OCI-LY7 (cell line): ENCODE measurements at regions not wholly inside any gene's neighbourhood (a gene's known extent, or its start where the extent isn't known, plus 50 kb on each side); places are given as distances from the start of the nearest gene placed in this dataset.

Experiments used
- BruUV-seq: library from RNA; stranded (reverse); fragments of 400-500 nt; replicated peaks from 2 replicates; lab custom pipeline; 2021; lab: Mats Ljungman, UMichigan
- CTCF ChIA-PET: fragments of 300-600 bp; sonication (Branson Sonifier 250); formaldehyde crosslinking; loops from one replicate; lab custom pipeline; 2022; ENCODE audit warnings: antibody characterized with exemption; ENCODE audit not compliant: unreplicated experiment; lab: Charles Lee
- POLR2A ChIA-PET: fragments of 300-600 bp; sonication (Branson Sonifier 250); formaldehyde crosslinking; loops from one replicate; lab custom pipeline; 2022; ENCODE audit warnings: antibody characterized with exemption; lab: Charles Lee
- DNase-seq: peaks from one replicate; pipeline ENCODE4 v3.0.0-alpha.2; 2015; ENCODE audit warnings: low spot score
- H2AFZ ChIP-seq: fragments of 200-600 bp; sonication (generic), shearing (Covaris generic); 2 replicates; pipeline ENCODE4 v1.6.1; 2014; ENCODE audit warnings: mild to moderate bottlenecking, antibody characterized with exemption, low read length, moderate library complexity
- H3K27ac ChIP-seq: fragments of 200-600 bp; sonication (generic); 2 replicates; pipeline ENCODE4 v1.5.1; 2014; ENCODE audit warnings: mixed run types, low read depth, mild to moderate bottlenecking, moderate library complexity, low read length, inconsistent platforms; ENCODE audit not compliant: poor library complexity, severe bottlenecking
- H3K36me3 ChIP-seq: fragments of 200-600 bp; sonication (generic); 2 replicates; pipeline ENCODE4 v1.6.1; 2014; ENCODE audit warnings: mild to moderate bottlenecking, antibody characterized with exemption, low read length, moderate library complexity, mixed read lengths; ENCODE audit not compliant: insufficient read depth
- H3K4me1 ChIP-seq: fragments of 200-600 bp; sonication (generic); 2 replicates; pipeline ENCODE4 v1.5.1; 2014; ENCODE audit warnings: mild to moderate bottlenecking, low read length; ENCODE audit not compliant: insufficient read depth, poor library complexity, severe bottlenecking
- H3K4me2 ChIP-seq: fragments of 200-600 bp; sonication (generic); 2 replicates; pipeline ENCODE4 v1.6.1; 2014; ENCODE audit warnings: mild to moderate bottlenecking, low read length
- H3K4me3 ChIP-seq: fragments of 200-600 bp; sonication (generic); 2 replicates; pipeline ENCODE4 v1.5.1; 2014; ENCODE audit warnings: mild to moderate bottlenecking, low read depth, low read length; ENCODE audit not compliant: poor library complexity, severe bottlenecking
- H3K79me2 ChIP-seq: fragments of 200-600 bp; sonication (generic); 2 replicates; pipeline ENCODE4 v1.6.1; 2016; ENCODE audit warnings: low read depth, mild to moderate bottlenecking, low read length, moderate library complexity, mixed read lengths; ENCODE audit not compliant: insufficient read depth
- H3K9me2 ChIP-seq: fragments of 200-600 bp; sonication (generic); 2 replicates; pipeline ENCODE4 v1.6.1; 2016; ENCODE audit warnings: mild to moderate bottlenecking, low read length, mixed read lengths; ENCODE audit not compliant: insufficient read depth
- H3K9me3 ChIP-seq: fragments of 200-600 bp; sonication (generic); 2 replicates; pipeline ENCODE4 v1.6.1; 2014; ENCODE audit warnings: mild to moderate bottlenecking, mixed run types, low read length, mixed read lengths
- H4K20me1 ChIP-seq: fragments of 200-600 bp; sonication (generic); 2 replicates; pipeline ENCODE4 v1.6.1; 2014; ENCODE audit warnings: mild to moderate bottlenecking, antibody characterized with exemption, low read length, moderate library complexity, mixed read lengths; ENCODE audit not compliant: insufficient read depth
- CTCF ChIP-seq: fragments of 200-600 bp; sonication (generic); conservative IDR thresholded peaks from 2 replicates; pipeline ENCODE4 v1.5.1; 2014; ENCODE audit warnings: mild to moderate bottlenecking, antibody characterized with exemption, low read length, moderate library complexity, mixed read lengths
- EZH2phosphoT487 ChIP-seq: fragments of 200-600 bp; sonication (generic); IDR thresholded peaks from 2 replicates; pipeline ENCODE4 v1.6.1; 2018; ENCODE audit warnings: low read depth, borderline replicate concordance, mild to moderate bottlenecking, mixed run types, antibody characterized with exemption, low read length, moderate library complexity, mixed read lengths
- intact Hi-C: fragments of 100-400 bp; cut with micrococcal nuclease; formaldehyde crosslinking; loops from one replicate; pipeline ENCODE4 v1.10.0; 2022; ENCODE audit not compliant: unreplicated experiment

- H3K9me2 ChIP-seq = no peaks in the 10 kb centered on the region
These were observed 160.8 kb upstream of the C1orf174 start for GRCh38 chr1:4060850-4061249.

GRCh38 chr1:4061521-4062031 is 161.5 kb upstream of the C1orf174 start:
- no peaks in the 10 kb centered on the region for H4K20me1 ChIP-seq
- no peaks in the 10 kb centered on the region for H3K9me3 ChIP-seq
- no TSS peak for BruUV-seq
- no peak overlapping the region for H3K4me3 ChIP-seq
- H3K4me1 ChIP-seq = peaks cover 13% of the 10 kb centered on the region
- no peaks in the 10 kb centered on the region for H3K9me2 ChIP-seq
- H3K36me3 ChIP-seq = no peaks in the 10 kb centered on the region
- no peak overlapping the region for H3K4me2 ChIP-seq
- no peak overlapping the region for H2AFZ ChIP-seq
- no peak overlapping the region for H3K27ac ChIP-seq
- POLR2A ChIA-PET = no interaction called here
- DNase-seq = no peak
- no peaks in the 10 kb centered on the region for H3K79me2 ChIP-seq
- TF ChIP-seq CTCF (no peak), EZH2phosphoT487 (no peak)
- intact Hi-C loops = no loop called here
- CTCF ChIA-PET = no interaction called here

More at GRCh38 chr1:4060850-4061249, 160.8 kb upstream of the C1orf174 start:
- no peak for DNase-seq
- H3K27ac ChIP-seq = no peak overlapping the region
- CTCF ChIA-PET = no interaction called here
- no peaks in the 10 kb centered on the region for H3K9me3 ChIP-seq
- H3K4me2 ChIP-seq = no peak overlapping the region
- POLR2A ChIA-PET = no interaction called here
- BruUV-seq = no TSS peak
- no peaks in the 10 kb centered on the region for H3K36me3 ChIP-seq
- no peak overlapping the region for H3K4me3 ChIP-seq
- no peak overlapping the region for H2AFZ ChIP-seq
- peaks cover 13% of the 10 kb centered on the region for H3K4me1 ChIP-seq
- no peaks in the 10 kb centered on the region for H4K20me1 ChIP-seq
- intact Hi-C loops = no loop called here
- TF ChIP-seq EZH2phosphoT487 (no peak), CTCF (no peak)
- no peaks in the 10 kb centered on the region for H3K79me2 ChIP-seq

- ChIA-PET POLR2A (no interaction called here), CTCF (no interaction called here)
- no peak overlapping the region for H2AFZ ChIP-seq
- H3K4me3 ChIP-seq = no peak overlapping the region
- BruUV-seq = no TSS peak
- H3K9me2 ChIP-seq = no peaks in the 10 kb centered on the region
- H3K79me2 ChIP-seq = no peaks in the 10 kb centered on the region
- H3K4me2 ChIP-seq = no peak overlapping the region
- intact Hi-C loops = no loop called here
- TF ChIP-seq EZH2phosphoT487 = no peak
- TF ChIP-seq CTCF = no peak
- no peak overlapping the region for H3K27ac ChIP-seq
- H3K4me1 ChIP-seq = peaks cover 13% of the 10 kb centered on the region
- no peaks in the 10 kb centered on the region for H3K9me3 ChIP-seq
- DNase-seq = no peak
- H3K36me3 ChIP-seq = no peaks in the 10 kb centered on the region
- H4K20me1 ChIP-seq = no peaks in the 10 kb centered on the region
These were observed 162.0 kb upstream of the C1orf174 start for GRCh38 chr1:4062041-4062440.
